22Rv1 (cell line): ENCODE measurements at regions not wholly inside any gene's neighbourhood (a gene's known extent, or its start where the extent isn't known, plus 50 kb on each side); places are given as distances from the start of the nearest gene placed in this dataset.

Experiments used
- ZFX ChIP-seq: fragments of 450-650 bp; IDR thresholded peaks from 2 replicates; pipeline ENCODE4 v1.6.1; 2017; ENCODE audit warnings: antibody characterized with exemption, borderline replicate concordance
- TF ChIP-seq, protein P1 (sequence below): fragments of 450-650 bp; IDR thresholded peaks from 2 replicates; pipeline ENCODE4 v1.5.1; 2017; ENCODE audit warnings: mild to moderate bottlenecking

DNA sequence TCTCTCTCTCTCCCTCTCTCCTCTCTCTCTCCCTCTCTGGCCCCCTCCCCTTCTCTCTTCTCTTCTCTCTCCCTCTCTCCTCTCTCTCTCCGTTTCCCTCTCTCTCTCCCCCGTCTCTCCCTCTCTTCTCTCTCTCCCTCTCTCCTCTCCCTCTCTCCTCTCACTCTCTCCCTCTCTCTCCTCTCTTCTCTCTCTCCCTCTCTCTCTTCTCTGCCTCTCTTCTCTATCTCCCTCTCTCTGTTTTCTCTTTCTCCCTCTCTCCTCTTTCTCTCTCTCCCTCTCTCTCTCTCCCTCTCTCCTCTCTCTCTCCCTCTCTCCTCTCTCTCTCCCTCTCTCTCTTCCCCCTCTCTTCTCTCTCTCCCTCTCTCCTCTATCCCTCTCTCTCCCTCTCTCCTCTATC, 98.3 kb upstream of the FGF3 start:
- TF ChIP-seq, protein P1, sequence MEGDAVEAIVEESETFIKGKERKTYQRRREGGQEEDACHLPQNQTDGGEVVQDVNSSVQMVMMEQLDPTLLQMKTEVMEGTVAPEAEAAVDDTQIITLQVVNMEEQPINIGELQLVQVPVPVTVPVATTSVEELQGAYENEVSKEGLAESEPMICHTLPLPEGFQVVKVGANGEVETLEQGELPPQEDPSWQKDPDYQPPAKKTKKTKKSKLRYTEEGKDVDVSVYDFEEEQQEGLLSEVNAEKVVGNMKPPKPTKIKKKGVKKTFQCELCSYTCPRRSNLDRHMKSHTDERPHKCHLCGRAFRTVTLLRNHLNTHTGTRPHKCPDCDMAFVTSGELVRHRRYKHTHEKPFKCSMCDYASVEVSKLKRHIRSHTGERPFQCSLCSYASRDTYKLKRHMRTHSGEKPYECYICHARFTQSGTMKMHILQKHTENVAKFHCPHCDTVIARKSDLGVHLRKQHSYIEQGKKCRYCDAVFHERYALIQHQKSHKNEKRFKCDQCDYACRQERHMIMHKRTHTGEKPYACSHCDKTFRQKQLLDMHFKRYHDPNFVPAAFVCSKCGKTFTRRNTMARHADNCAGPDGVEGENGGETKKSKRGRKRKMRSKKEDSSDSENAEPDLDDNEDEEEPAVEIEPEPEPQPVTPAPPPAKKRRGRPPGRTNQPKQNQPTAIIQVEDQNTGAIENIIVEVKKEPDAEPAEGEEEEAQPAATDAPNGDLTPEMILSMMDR, result no peak
- TF ChIP-seq ZFX, result no peak
